GM18508 (cell line): ENCODE measurements at regions not wholly inside any gene's neighbourhood (a gene's known extent, or its start where the extent isn't known, plus 50 kb on each side); places are given as distances from the start of the nearest gene placed in this dataset.

ENCODE experiments used
- ATAC-seq: cut with Tn5 transposase; IDR thresholded peaks from one replicate; pipeline ENCODE4 v1.9.1; 2021; ENCODE audit warnings: moderate number of reproducible peaks; ENCODE audit not compliant: insufficient read depth, unreplicated experiment

DNA sequence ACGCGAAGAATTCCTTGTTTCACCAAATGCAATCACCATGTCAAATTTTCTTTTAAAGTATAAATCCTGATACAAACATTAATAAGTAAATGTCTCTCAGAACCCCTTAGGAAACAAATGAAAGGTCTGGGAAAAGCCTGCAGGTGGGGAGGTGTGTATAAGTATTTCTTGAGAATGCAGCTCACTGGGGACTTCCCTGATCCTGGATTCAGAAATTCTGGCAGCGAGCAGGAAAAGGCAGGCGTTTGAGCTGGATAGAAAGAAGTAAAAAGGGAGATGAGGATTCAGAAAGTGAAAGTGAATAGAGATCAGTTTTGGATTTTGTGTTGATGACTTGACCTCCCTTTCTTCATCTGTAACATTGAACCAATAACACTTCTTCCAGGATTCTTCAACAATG lies 68.3 kb upstream of the CTSC start:
- ATAC-seq = no peak

DNA sequence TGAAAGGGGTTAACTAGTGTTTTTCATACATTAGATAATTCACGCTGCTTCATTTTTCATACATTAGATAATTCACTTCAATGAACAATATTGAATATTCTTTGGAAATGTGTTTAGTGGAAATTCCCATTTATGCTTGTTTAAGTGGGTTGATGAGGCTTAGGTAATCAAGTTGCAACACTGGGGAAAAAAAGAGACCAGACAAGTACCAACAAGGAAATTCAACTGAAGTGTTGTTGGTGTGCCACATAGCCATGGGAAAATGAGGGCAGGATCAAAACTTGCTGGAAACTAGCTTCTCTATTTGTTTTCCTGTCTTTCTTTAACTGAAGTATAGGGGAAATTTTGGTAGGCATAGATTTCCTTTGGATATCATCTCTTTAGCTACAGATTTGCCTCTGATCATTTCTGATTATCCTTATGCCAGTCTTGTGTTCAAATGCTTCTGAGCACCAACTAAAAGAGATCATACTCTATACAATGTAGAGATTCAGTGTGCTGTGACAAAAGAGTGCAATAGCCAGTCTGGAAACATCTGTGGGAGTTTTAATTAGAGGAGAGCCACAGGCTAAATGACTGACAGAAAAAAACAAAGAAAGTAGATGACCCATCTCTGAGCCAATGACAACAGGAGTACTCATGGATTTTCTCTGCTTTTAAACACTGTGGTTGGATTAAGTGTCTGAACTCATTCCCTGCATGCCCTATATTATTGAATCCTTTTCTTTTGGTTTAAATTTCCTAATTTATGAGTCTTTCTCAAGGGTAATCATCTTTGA lies 67.6 kb upstream of the CTSC start:
- ATAC-seq = no peak

DNA sequence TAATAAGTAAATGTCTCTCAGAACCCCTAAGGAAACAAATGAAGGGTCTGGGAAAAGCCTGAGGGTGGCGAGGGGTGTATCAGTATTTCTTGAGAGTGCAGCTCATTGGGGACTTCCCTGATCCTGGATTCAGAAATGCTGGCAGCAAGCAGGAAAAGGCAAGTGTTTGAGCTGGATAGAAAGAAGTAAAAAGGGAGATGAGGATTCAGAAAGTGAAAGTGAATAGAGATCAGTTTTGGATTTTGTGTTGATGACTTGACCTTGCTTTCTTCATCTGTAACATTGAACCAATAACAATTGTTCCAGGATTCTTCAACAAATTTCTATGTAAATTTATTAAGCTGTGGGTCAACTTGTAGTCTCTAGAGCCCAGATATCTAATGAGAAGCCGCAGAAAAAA lies 66.9 kb upstream of the CTSC start:
- ATAC-seq = no peak

DNA sequence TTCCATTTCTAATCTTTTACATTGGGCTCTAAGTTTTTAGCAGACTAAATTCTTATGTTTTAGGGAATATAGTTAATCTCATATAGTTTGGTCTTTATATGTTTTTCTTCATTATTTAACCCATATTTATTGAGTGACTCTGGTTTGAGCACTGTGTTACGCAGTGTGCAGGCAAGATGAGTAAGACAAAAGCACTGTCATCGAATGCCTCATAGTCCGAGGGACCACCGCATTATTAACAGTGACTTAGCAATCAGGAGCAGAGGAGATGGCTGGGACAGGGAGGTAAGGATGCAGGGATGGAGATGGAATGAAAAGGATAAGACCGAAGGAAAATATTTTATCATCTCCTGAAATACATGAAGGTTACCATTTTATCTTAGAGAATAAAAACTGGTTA lies 65.2 kb upstream of the CTSC start:
- ATAC-seq = no peak

DNA sequence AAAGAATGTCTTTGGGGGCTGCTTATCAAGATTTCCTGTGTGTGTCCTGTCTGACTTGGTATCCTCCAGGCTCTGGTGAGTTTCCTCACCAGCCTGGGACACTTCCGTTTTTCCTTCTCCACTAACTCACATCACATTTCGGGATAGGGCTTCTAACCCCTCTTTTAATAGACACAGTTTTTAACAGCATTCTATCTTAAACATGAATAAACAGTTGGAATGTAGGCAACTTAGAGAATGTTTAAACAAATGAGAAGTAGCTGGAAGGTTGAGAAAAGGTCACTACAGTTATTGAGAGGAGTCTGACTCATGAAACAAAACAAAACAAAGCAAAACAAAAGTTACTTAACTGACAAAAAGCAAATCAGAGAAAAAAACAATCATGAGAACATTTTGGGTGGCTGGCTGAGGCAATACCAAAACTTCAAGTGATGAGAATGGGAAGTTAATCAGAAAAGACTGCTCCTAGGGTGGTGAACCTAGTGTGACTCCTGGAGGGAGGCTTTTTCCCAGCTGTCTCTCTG lies 64.7 kb upstream of the CTSC start:
- ATAC-seq = no peak

DNA sequence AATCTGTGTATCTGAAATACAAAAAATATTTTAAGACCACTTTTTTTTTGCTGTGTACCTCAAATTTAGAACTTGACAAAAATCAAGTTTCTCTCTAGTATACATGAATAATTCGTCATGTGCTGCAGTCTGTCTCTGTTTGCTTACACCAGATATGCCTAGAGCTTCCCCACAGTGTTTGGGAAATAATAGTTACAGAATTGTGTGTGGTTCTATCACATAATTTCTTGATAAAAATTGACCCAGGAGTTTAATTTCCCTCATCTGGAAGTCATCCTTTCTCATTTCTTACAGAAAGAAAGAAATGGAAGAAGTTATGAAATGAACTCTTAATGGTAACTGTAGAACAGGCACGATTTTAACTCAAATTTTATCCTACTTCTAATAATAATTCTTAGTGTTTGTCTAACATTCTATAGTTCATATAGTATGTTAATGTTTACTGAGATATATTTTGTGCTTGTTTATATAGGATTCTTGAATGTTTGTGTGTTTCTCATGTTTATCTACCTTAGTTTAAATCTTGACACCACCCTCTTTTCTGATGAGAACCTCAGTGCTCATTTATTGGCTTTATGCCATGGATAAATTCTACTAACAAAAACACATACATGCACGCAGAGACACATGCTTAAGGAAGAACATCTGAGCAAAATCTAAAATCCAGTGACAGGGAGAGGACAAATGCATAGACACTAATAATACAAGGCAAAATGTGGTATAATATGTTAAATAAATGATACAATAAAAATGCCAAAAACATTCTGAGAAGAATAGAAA lies 61.4 kb upstream of the CTSC start:
- ATAC-seq = no peak

DNA sequence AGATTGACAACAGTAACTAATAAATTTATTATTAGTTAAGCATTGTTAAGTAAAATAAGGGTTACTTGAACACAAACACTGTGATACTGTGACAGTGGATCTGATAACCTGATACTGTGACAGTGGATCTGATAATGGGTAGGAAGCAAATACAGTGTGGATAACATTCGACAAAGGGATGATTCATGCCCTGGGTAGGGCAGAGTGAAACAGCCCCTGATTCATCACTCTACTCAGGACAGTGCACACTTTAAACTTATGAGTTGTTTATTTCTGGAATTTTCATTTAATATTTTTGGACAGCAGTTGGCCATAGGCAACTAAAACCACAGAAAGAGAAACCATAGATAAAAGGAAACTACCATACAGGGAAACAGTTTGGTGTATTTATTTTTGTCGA lies 60.8 kb upstream of the CTSC start:
- ATAC-seq = no peak

DNA sequence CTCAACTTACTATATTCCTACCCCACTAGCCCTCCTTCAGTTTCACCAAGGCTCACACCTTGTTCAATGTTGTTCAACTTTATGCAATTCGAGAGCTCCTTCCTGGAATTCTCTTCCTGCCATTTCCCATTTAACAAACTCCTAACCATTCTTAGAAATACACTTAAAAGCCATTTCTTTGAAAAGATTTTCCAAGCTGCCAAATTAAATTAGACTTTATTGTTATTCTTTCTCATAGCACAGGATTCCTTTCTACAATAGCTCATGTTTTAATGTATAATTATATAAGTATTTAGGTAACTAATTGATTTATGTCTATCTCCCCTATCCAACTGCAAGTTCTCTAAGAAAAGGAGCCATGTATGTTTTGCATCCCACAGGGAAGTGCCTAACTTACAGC lies 52.7 kb upstream of the CTSC start:
- ATAC-seq = no peak

DNA sequence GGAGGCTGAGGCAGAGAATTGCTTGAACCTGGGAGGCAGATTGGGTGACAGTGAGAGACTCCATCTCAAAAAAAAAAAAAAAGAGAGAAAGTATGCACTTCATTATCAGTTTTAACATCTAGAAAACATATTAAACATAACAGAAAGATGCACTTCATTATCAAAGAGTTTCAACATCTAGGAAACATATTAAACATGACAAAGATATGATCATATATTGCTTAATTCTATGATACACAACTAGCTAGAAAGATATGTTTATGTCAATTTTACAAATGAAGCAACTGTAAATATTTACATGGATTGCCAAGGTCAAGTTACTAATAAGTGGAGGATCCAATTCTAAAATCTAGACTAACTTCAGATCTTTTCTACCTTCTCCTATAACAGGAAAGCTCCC lies 50.4 kb upstream of the CTSC start:
- no peak for ATAC-seq
